ENCODE measurements at regions not wholly inside any gene's neighbourhood (a gene's known extent, or its start where the extent isn't known, plus 50 kb on each side); places are given as distances from the start of the nearest gene placed in this dataset.
"Not testable (repeated sequence)": the region's sequence is repeated elsewhere in the genome, so short reads cannot be mapped to it uniquely, and the experiment has no call there.

- TF ChIP-seq, protein P1, sequence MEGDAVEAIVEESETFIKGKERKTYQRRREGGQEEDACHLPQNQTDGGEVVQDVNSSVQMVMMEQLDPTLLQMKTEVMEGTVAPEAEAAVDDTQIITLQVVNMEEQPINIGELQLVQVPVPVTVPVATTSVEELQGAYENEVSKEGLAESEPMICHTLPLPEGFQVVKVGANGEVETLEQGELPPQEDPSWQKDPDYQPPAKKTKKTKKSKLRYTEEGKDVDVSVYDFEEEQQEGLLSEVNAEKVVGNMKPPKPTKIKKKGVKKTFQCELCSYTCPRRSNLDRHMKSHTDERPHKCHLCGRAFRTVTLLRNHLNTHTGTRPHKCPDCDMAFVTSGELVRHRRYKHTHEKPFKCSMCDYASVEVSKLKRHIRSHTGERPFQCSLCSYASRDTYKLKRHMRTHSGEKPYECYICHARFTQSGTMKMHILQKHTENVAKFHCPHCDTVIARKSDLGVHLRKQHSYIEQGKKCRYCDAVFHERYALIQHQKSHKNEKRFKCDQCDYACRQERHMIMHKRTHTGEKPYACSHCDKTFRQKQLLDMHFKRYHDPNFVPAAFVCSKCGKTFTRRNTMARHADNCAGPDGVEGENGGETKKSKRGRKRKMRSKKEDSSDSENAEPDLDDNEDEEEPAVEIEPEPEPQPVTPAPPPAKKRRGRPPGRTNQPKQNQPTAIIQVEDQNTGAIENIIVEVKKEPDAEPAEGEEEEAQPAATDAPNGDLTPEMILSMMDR (IDR thresholded peaks at IDR 0.05; ENCODE audit: low read length): no peak
- no peak for TF ChIP-seq EZH2 (IDR thresholded peaks at IDR 0.05; ENCODE audit: borderline replicate concordance, low read length)
- no peak overlapping the region for H2AFZ ChIP-seq (ENCODE audit: low read length)
- no peaks in the 10 kb centered on the region for H4K20me1 ChIP-seq (ENCODE audit: insufficient read depth, low read length)
- no peaks in the 10 kb centered on the region for H3K79me2 ChIP-seq (ENCODE audit: insufficient read depth, low read length)
- H3K27me3 ChIP-seq (ENCODE audit: insufficient read depth, low read length): no peaks in the 10 kb centered on the region; the same call in 1 of the 2 replicates
- H3K4me1 ChIP-seq (ENCODE audit: insufficient read depth, low read length, severe bottlenecking): no peaks in the 10 kb centered on the region
- H3K4me3 ChIP-seq (ENCODE audit: low read depth, low read length, poor library complexity, severe bottlenecking): no peak overlapping the region
- no peak overlapping the region for H3K27ac ChIP-seq (ENCODE audit: low read depth, low read length, poor library complexity, severe bottlenecking)
- H3K9me3 ChIP-seq (ENCODE audit: low read length): no peaks in the 10 kb centered on the region
- no peaks in the 10 kb centered on the region for H3K36me3 ChIP-seq (ENCODE audit: insufficient read depth, low read length)
- no peaks in the 10 kb centered on the region for H3K9me2 ChIP-seq (ENCODE audit: low read depth, low read length)
- H3K4me2 ChIP-seq (ENCODE audit: low read length): no peak overlapping the region
- H3K9ac ChIP-seq (ENCODE audit: low read length): no peak overlapping the region
- no peaks in the 10 kb centered on the region for H3F3A ChIP-seq (ENCODE audit: insufficient read depth, low read length)
Measured at GRCh38 chr17:14539801-14540200, 238.9 kb downstream of the HS3ST3B1 start.

GRCh38 chr17:14532242-14532641 is 231.4 kb downstream of the HS3ST3B1 start:
- H3K27ac ChIP-seq (ENCODE audit: low read depth, low read length, poor library complexity, severe bottlenecking); H3K36me3 ChIP-seq (ENCODE audit: insufficient read depth, low read length); H4K20me1 ChIP-seq (ENCODE audit: insufficient read depth, low read length); H3K4me2 ChIP-seq (ENCODE audit: low read length); H3K4me1 ChIP-seq (ENCODE audit: insufficient read depth, low read length, severe bottlenecking); H3K9me2 ChIP-seq (ENCODE audit: low read depth, low read length); H3K9me3 ChIP-seq (ENCODE audit: low read length); H3F3A ChIP-seq (ENCODE audit: insufficient read depth, low read length); H2AFZ ChIP-seq (ENCODE audit: low read length); H3K79me2 ChIP-seq (ENCODE audit: insufficient read depth, low read length); H3K9ac ChIP-seq (ENCODE audit: low read length); H3K27me3 ChIP-seq (ENCODE audit: insufficient read depth, low read length); H3K4me3 ChIP-seq (ENCODE audit: low read depth, low read length, poor library complexity, severe bottlenecking): not testable (repeated sequence)

DNA sequence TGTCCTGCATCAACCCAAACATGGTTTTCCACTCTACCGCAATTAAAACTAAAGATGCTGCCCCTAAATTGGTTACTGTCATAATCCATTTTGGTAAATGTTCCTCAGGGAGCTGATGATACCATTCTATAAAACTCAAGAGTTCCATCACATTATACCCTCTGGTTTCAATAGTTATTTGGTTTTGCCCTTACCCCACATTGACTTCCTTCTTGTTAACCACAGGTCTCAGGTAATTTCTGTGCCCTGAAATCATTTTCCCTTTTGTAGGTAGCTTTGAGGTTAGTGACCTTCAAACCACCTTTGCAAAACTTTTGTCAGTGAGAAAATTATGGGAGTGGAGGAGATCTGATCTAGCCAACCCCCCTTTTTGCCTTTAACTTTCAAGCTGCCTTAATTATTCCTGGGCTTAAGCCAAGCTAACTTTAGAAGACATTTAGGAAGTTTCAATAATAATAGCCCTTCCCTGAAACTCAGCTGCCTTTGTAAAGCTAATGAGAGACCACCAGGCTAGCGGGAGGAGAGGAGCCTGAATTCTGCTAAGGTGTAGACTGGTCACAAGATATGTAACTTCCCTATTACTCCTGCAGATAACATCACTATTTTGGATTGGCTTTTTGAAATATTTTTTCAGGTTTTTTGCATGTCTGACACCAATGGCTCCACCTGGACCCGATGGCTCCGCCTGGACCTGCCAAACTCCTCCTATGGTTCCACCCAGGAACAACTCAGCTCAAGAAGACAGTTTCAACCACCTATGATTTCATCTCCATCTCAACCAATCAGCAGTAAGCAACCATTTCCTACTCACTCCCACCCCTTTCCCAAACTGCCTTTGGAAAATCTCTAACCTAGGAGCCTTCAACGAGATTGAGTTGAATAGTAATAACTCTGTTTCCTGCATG is 224.9 kb downstream of the HS3ST3B1 start:
- Histone ChIP-seq H3K79me2 (ENCODE audit: insufficient read depth, low read length) (no peaks in the 10 kb centered on the region), H3F3A (ENCODE audit: insufficient read depth, low read length) (no peaks in the 10 kb centered on the region), H3K9ac (ENCODE audit: low read length) (no peak overlapping the region), H3K9me3 (ENCODE audit: low read length) (no peaks in the 10 kb centered on the region), H3K4me1 (ENCODE audit: insufficient read depth, low read length, severe bottlenecking) (no peaks in the 10 kb centered on the region), H3K27me3 (ENCODE audit: insufficient read depth, low read length) (no peaks in the 10 kb centered on the region), H3K9me2 (ENCODE audit: low read depth, low read length) (no peaks in the 10 kb centered on the region), H3K4me3 (ENCODE audit: low read depth, low read length, poor library complexity, severe bottlenecking) (no peak overlapping the region), H2AFZ (ENCODE audit: low read length) (no peak overlapping the region), H4K20me1 (ENCODE audit: insufficient read depth, low read length) (no peaks in the 10 kb centered on the region), H3K4me2 (ENCODE audit: low read length) (no peak overlapping the region), H3K36me3 (ENCODE audit: insufficient read depth, low read length) (no peaks in the 10 kb centered on the region), H3K27ac (ENCODE audit: low read depth, low read length, poor library complexity, severe bottlenecking) (no peak overlapping the region)
- no peak for TF ChIP-seq EZH2 (IDR thresholded peaks at IDR 0.05; ENCODE audit: borderline replicate concordance, low read length)
- TF ChIP-seq, protein P1 (IDR thresholded peaks at IDR 0.05; ENCODE audit: low read length): no peak
